PC-3 (cell line): ENCODE measurements at regions not wholly inside any gene's neighbourhood (a gene's known extent, or its start where the extent isn't known, plus 50 kb on each side); places are given as distances from the start of the nearest gene placed in this dataset.

ENCODE experiments used
- ATAC-seq: fragments of 200-7000 bp; cut with Tn5 transposase; 2 replicates; pipeline ENCODE4 v1.9.1; 2020; ENCODE audit warnings: mild to moderate bottlenecking, moderate library complexity
- BruUV-seq: library from RNA; stranded (reverse); fragments of 400-500 nt; replicated peaks from 2 replicates; lab custom pipeline; 2021; lab: Mats Ljungman, UMichigan
- CTCF ChIA-PET: fragments of 300-600 bp; sonication (Branson Sonifier 250); formaldehyde crosslinking; loops from one replicate; lab custom pipeline; 2022; ENCODE audit warnings: antibody characterized with exemption; lab: Charles Lee
- POLR2A ChIA-PET: fragments of 300-600 bp; sonication (Branson Sonifier 250); formaldehyde crosslinking; loops from one replicate; lab custom pipeline; 2022; ENCODE audit warnings: antibody characterized with exemption; ENCODE audit not compliant: unreplicated experiment; lab: Charles Lee
- DNase-seq: peaks from one replicate; pipeline ENCODE4 v3.0.0-alpha.2; 2015
- H2AFZ ChIP-seq: fragments of 300-600 bp; sonication (generic); 2 replicates; pipeline ENCODE4 v1.6.0; 2016; ENCODE audit warnings: antibody characterized with exemption, low read length
- H3F3A ChIP-seq: fragments of 300-600 bp; sonication (generic); one replicate; pipeline ENCODE4 v1.6.0; 2017; ENCODE audit warnings: antibody characterized with exemption, low read length, control low read depth, mild to moderate bottlenecking; ENCODE audit not compliant: unreplicated experiment
- H3K27ac ChIP-seq: fragments of 300-600 bp; sonication (generic); 2 replicates; pipeline ENCODE4 v1.5.1; 2016; ENCODE audit warnings: mild to moderate bottlenecking, low read length
- H3K27me3 ChIP-seq: fragments of 300-600 bp; sonication (generic); 2 replicates; pipeline ENCODE4 v1.6.1; 2016; ENCODE audit warnings: low read length, mixed read lengths
- H3K36me3 ChIP-seq: fragments of 300-600 bp; sonication (generic); 2 replicates; pipeline ENCODE4 v1.6.1; 2016; ENCODE audit warnings: low read depth, mixed run types, low read length, mixed read lengths
- H3K4me1 ChIP-seq: fragments of 300-600 bp; sonication (generic); 2 replicates; pipeline ENCODE4 v1.5.1; 2016; ENCODE audit warnings: low read length; ENCODE audit not compliant: insufficient read depth
- H3K4me2 ChIP-seq: fragments of 300-600 bp; sonication (generic); 2 replicates; pipeline ENCODE4 v1.6.0; 2016; ENCODE audit warnings: low read length
- H3K4me3 ChIP-seq: fragments of 300-600 bp; sonication (generic); 2 replicates; pipeline ENCODE4 v1.5.1; 2016; ENCODE audit warnings: mild to moderate bottlenecking, low read length, mixed read lengths
- H3K79me2 ChIP-seq: fragments of 300-600 bp; sonication (generic); 2 replicates; pipeline ENCODE4 v1.6.1; 2017; ENCODE audit warnings: low read length, mixed read lengths
- H3K9ac ChIP-seq: fragments of 300-600 bp; sonication (generic); 2 replicates; pipeline ENCODE4 v1.6.0; 2016; ENCODE audit warnings: mild to moderate bottlenecking, low read length
- H3K9me2 ChIP-seq: fragments of 300-600 bp; sonication (generic); replicated peaks from 2 replicates; pipeline ENCODE4 v1.6.1; 2016; ENCODE audit warnings: mixed run types, low read length, mixed read lengths
- H3K9me3 ChIP-seq: fragments of 300-600 bp; sonication (generic); 2 replicates; pipeline ENCODE4 v1.6.1; 2016; ENCODE audit warnings: low read length, mixed read lengths
- H4K20me1 ChIP-seq: fragments of 300-600 bp; sonication (generic); 2 replicates; pipeline ENCODE4 v1.6.1; 2016; ENCODE audit warnings: low read length, mixed read lengths
- EZH2 ChIP-seq: fragments of 300-600 bp; sonication (generic); IDR thresholded peaks from one replicate; pipeline ENCODE4 v1.6.1; 2017; ENCODE audit warnings: antibody characterized with exemption, mild to moderate bottlenecking, low read length; ENCODE audit not compliant: unreplicated experiment
- EZH2phosphoT487 ChIP-seq: fragments of 300-600 bp; sonication (generic); IDR thresholded peaks from 2 replicates; pipeline ENCODE4 v1.6.1; 2018; ENCODE audit warnings: mild to moderate bottlenecking, antibody characterized with exemption, low read length, borderline replicate concordance
- intact Hi-C: fragments of 100-400 bp; cut with micrococcal nuclease; formaldehyde crosslinking; loops from 2 replicates; pipeline ENCODE4 v1.9.0; 2023
- TF ChIP-seq, protein P1 (sequence below): fragments of 300-600 bp; sonication (generic); conservative IDR thresholded peaks from 2 replicates; pipeline ENCODE4 v1.5.1; 2017; ENCODE audit warnings: antibody characterized with exemption, low read depth, mild to moderate bottlenecking, low read length

DNA sequence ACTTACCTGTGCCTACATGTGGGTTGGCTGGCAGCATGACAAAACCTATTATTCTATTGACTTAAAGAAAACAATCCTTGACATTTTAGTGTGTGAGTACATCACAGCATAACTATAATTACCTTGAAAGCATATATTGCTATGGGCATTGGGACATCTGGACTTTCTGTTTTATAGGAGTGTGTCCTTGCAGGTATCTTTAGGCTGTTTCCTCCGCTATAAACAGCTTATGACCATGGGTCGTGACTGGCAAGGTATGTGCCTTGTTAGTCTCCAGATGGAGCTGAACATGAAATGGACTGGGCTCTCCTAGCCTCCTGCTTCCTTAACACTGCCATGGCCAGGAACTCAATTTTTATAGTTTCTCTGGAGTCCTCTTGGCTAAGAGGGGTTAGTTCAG is 317.4 kb upstream of the COBL start:
- intact Hi-C loops, result no loop called here
- Histone ChIP-seq H3K4me3 (no peak overlapping the region), H3K36me3 (no peaks in the 10 kb centered on the region), H3K9me3 (no peaks in the 10 kb centered on the region), H2AFZ (no peak overlapping the region), H3K9me2 (no peaks in the 10 kb centered on the region), H3K4me1 (no peaks in the 10 kb centered on the region), H3K9ac (no peak overlapping the region), H3F3A (no peaks in the 10 kb centered on the region), H3K4me2 (no peak overlapping the region), H3K27ac (no peak overlapping the region), H3K79me2 (no peaks in the 10 kb centered on the region), H4K20me1 (no peaks in the 10 kb centered on the region), H3K27me3 (no peaks in the 10 kb centered on the region)
- no peak for DNase-seq
- ChIA-PET CTCF (no interaction called here), POLR2A (no interaction called here)
- TF ChIP-seq EZH2 (no peak), EZH2phosphoT487 (no peak)
- TF ChIP-seq, protein P1, sequence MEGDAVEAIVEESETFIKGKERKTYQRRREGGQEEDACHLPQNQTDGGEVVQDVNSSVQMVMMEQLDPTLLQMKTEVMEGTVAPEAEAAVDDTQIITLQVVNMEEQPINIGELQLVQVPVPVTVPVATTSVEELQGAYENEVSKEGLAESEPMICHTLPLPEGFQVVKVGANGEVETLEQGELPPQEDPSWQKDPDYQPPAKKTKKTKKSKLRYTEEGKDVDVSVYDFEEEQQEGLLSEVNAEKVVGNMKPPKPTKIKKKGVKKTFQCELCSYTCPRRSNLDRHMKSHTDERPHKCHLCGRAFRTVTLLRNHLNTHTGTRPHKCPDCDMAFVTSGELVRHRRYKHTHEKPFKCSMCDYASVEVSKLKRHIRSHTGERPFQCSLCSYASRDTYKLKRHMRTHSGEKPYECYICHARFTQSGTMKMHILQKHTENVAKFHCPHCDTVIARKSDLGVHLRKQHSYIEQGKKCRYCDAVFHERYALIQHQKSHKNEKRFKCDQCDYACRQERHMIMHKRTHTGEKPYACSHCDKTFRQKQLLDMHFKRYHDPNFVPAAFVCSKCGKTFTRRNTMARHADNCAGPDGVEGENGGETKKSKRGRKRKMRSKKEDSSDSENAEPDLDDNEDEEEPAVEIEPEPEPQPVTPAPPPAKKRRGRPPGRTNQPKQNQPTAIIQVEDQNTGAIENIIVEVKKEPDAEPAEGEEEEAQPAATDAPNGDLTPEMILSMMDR, result no peak
- ATAC-seq, result no peak
- BruUV-seq, result no TSS peak

DNA sequence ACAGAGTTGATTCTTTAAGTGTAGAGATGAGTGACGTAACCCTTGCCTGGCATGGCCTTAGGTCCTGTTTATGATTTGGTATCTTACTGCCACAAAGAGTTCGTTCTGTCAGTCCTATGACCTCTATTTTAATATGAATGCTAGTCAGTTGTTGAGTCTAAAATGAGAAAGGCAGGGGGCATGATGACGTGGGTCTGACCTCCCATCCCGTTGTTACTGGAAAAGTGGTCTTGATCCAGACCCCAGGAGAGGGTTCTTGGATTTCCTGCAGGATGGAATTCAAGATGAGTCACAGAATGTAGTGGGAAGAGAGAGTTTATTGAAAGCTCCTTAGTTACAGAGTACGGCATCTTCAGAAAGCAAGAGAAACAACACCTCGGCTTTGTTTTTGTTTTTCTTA is 317.0 kb upstream of the COBL start:
- H3K36me3 ChIP-seq, result no peaks in the 10 kb centered on the region
- H3K9me3 ChIP-seq, result no peaks in the 10 kb centered on the region
- CTCF ChIA-PET, result no interaction called here
- H3K4me1 ChIP-seq, result no peaks in the 10 kb centered on the region
- no peaks in the 10 kb centered on the region for H3K27me3 ChIP-seq
- no peak overlapping the region for H2AFZ ChIP-seq
- H3F3A ChIP-seq, result no peaks in the 10 kb centered on the region
- H4K20me1 ChIP-seq, result no peaks in the 10 kb centered on the region
- H3K4me2 ChIP-seq, result no peak overlapping the region
- H3K4me3 ChIP-seq, result no peak overlapping the region
- no TSS peak for BruUV-seq
- POLR2A ChIA-PET, result no interaction called here
- ATAC-seq, result no peak
- no peak overlapping the region for H3K27ac ChIP-seq
- no peak for TF ChIP-seq EZH2phosphoT487
- TF ChIP-seq EZH2, result no peak
- TF ChIP-seq, protein P1, result no peak
- no peaks in the 10 kb centered on the region for H3K9me2 ChIP-seq
- H3K9ac ChIP-seq, result no peak overlapping the region
- no peaks in the 10 kb centered on the region for H3K79me2 ChIP-seq
- DNase-seq, result no peak
- intact Hi-C loops, result no loop called here

DNA sequence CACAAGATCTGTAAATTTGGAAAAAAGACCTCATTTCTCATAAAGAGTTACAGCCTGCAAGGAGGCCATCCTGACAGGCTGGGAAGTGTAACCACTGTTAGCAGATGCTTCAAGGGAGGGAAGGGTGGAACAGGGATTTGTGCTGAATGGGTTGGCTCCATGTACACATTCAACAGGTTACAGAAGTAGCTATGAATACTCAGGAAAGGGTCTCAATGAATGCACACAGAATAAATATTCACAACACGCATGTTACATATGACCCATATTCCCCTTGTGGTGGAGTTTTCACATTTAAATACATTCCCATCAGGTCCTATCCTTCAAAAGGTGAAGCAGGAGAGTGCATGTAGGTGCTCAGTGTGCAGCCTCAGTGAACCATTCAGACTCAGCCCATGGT is 316.4 kb upstream of the COBL start:
- Histone ChIP-seq H3K4me2 (no peak overlapping the region), H3K9ac (no peak overlapping the region), H3K27ac (no peak overlapping the region), H3K79me2 (no peaks in the 10 kb centered on the region), H3F3A (no peaks in the 10 kb centered on the region), H4K20me1 (no peaks in the 10 kb centered on the region), H3K9me2 (no peaks in the 10 kb centered on the region), H3K9me3 (no peaks in the 10 kb centered on the region), H3K27me3 (no peaks in the 10 kb centered on the region), H3K4me1 (no peaks in the 10 kb centered on the region), H2AFZ (no peak overlapping the region), H3K4me3 (no peak overlapping the region), H3K36me3 (no peaks in the 10 kb centered on the region)
- BruUV-seq, result no TSS peak
- DNase-seq, result no peak
- CTCF ChIA-PET, result no interaction called here
- TF ChIP-seq EZH2phosphoT487, result no peak
- no peak for TF ChIP-seq EZH2
- TF ChIP-seq, protein P1, result no peak
- intact Hi-C loops, result no loop called here
- ATAC-seq, result no peak
- POLR2A ChIA-PET, result no interaction called here
